Activated CD4-positive, alpha-beta T cell treated with anti-CD3 and anti-CD28 coated beads, Interleukin-2, Interleukin-6, amounts not matched to agents 100 ng/mL and 50 ng/mL, durations not matched to agents 16 hours and 8 hours (primary cell): ENCODE measurements at regions not wholly inside any gene's neighbourhood (a gene's known extent, or its start where the extent isn't known, plus 50 kb on each side); places are given as distances from the start of the nearest gene placed in this dataset.

Experiments used
- DNase-seq: peaks from one replicate; pipeline ENCODE4 v3.0.0-alpha.2; 2020

GRCh38 chr6:147759536-147759935, 251.0 kb downstream of the SAMD5 start:
- no peak for DNase-seq

- DNase-seq: no peak
Measured at GRCh38 chr6:147765541-147765940, 257.1 kb downstream of the SAMD5 start.

- no peak for DNase-seq
Measured at GRCh38 chr6:147768969-147769368, 260.5 kb downstream of the SAMD5 start.

DNA sequence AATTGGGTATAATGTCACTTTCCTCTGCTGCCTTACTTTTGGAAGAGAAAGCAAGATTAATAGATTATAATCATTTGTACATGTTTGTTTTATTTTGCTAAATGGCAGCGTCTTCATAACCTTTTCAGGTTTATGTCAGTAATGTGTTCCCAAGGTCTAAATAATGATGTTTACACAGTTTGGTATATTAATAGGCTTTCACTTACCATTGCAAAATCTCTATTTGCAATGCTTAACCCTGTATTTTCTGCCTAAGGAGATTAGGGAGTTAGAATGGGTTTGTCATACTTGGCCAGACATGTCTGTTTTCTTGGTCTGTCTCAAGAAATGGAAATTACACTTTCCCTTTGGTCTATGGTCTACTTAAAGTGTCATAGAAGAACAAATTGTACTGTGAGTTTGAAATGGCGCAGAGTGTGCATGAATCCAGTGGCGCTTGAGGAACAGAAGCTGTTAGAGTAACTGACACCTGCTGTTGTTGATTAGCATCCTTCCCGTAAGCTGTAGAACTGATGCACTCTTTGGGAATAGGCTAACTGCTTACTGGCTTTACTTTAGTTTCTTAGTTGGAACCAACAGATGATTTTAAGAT, 261.1 kb downstream of the SAMD5 start:
- DNase-seq: no peak

DNA sequence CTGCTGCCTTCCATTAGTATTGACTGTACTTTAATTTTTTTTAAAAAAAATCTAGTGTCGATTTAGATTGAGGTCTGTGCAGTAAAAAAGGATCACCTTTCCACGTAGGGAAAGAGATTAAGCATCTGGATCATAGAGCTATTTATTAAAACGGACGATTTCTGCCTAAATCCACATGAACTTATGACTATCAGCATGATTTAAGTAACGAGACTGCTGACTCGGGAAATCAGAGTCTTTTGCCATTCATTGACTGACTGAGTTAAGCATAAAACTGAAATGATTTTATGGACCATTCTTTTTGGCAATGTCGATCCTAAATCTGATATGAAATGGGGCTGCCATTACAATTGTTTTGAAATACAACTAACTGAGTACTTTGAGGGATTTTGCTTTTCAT, 261.7 kb downstream of the SAMD5 start:
- no peak for DNase-seq

- DNase-seq: no peak
Measured at GRCh38 chr6:147772724-147773123, 264.2 kb downstream of the SAMD5 start.

DNA sequence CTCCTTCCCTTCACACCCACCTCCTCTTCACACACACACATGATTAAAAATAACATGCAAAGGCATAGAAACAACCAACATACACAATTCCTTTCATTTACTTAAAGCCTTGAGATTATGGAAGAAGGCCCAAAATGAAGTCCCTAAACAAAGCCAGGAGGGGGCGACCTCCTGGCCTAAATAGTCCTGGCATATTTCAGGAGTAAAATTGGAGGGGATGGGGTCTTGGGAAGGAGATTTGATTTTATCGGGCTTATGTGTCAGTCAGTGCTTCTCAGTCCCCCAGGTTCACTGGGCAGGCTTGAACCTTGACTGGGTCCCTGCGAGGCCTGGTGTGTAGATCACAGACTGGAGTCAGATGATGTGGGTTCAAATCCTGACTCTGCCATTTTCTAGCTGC, 266.4 kb downstream of the SAMD5 start:
- no peak for DNase-seq

GRCh38 chr6:147776631-147777213, 268.2 kb downstream of the SAMD5 start:
- DNase-seq: no peak

DNA sequence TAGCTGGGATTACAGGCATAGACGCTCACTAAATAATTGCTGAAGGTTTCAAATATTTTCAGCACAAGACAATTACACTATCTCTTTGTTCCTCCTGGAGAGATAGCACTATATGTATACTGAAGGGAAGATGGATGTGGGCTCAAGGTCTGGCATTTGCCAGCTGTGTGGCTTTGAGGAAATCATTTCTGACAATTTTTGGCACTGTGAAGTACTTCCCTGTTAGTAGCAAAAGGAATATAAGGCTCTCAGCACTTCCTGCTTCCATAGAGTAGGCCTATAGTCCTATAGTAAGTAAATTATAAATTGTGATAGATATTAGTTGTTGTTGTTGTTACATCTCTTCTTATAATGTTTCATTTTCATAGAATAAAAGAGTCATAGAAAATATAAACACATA, 271.1 kb downstream of the SAMD5 start:
- no peak for DNase-seq

DNA sequence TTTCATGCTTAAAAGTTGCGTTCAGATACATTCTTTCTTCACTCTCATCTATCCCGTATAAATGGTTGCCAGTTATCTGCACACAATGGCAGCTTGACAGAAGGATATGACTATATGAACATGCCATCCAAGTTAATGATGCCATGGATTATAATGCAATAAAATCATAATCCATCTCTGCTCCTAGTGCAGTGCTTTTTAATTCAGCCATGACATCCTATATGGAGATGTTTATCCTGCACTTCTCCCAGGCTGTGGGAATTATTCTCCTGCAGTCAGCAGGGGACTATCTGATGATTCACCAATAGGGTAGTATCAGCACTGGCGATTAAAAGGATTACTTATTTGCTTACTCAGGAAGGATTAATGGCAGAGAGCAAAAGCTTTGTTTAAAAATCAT, 273.8 kb downstream of the SAMD5 start:
- no peak for DNase-seq

- no peak for DNase-seq
Measured at GRCh38 chr6:147784371-147784770, 275.9 kb downstream of the SAMD5 start.

DNA sequence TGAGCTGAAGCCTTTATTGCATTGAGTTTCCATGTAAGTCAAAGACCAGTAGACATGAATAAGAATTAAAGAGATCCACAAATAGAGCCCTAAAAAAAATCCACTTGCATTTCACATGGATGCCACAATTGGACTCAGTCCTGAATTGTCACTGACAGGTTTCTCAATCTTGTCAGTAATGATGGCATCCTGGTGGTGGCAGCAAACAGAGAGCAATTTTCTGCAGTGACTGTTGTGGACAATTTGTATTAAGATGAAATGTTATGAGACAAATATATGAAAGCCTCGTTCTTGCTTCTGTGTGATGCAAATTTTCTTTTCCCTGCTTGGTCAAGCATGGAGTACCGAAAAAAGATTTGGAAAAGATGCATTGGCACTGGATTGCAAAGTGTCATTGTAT, 278.9 kb downstream of the SAMD5 start:
- no peak for DNase-seq

GRCh38 chr6:147789430-147789947, 281.0 kb downstream of the SAMD5 start:
- no peak for DNase-seq

DNA sequence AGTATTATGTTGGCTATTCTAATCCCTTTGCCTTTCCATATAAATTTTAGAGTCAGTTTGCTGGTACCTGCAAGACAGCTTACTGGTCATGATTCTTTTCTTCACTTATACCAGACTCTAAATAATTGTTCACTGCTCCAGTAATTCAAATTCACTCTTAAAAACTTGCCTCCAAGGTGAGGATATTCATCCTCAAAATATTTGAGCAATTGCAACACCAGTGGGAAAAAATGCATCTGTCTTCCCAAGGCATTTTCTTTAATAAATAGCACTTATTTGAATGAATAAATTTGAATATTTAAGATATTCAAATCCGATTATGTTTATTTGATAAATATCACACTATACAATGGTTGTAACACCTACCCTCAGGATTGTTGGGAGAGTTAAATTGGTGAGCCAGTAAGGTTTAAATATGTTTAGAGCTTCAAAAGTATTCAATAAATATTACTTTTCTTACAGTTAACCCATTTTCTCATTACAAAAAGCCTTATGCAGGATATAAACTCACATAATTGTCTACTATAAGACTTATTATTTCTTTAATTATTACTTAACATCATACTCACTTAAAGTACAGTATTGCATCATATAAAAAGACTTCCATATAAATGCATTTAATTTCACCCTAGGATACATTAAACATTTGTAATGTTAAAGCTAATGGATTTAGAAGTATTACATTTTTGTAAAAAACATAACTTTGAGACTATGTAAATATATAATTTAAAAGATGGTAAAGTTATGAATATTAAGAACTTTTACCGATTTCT, 285.6 kb downstream of the SAMD5 start:
- no peak for DNase-seq

- DNase-seq: no peak
Measured at GRCh38 chr6:147802459-147802858, 294.0 kb downstream of the SAMD5 start.

GRCh38 chr6:147805155-147805554, 296.7 kb downstream of the SAMD5 start:
- no peak for DNase-seq

GRCh38 chr6:147806697-147807096, 298.2 kb downstream of the SAMD5 start:
- no peak for DNase-seq

GRCh38 chr6:147808640-147809039, 300.1 kb downstream of the SAMD5 start:
- DNase-seq: no peak

GRCh38 chr6:147811913-147812629, 303.6 kb downstream of the SAMD5 start:
- no peak for DNase-seq

GRCh38 chr6:147817042-147817689, 308.7 kb downstream of the SAMD5 start:
- no peak for DNase-seq

DNA sequence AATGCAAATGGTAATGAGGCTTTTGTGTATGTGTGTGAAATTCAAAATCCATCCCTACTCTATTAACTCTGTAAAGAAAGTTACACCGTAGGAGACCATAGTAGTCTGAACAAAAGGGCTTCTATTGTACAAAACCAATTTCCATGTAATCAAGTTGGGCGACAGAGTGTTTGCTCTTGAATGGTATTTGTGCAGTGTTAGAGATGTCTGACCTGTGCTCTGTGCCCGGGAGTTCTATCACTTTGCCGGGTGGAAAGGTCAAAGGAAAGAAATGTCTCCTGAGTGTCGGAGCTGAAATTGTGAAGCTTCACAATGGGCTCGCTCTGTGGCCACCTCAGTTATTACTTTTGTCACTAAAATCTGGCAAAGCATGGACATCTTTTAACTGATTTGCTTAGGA, 312.0 kb downstream of the SAMD5 start:
- DNase-seq: no peak

GRCh38 chr6:147821295-147821897, 312.9 kb downstream of the SAMD5 start:
- no peak for DNase-seq

- no peak for DNase-seq
Measured at GRCh38 chr6:147823936-147824335, 315.4 kb downstream of the SAMD5 start.
